Stimulated activated naive CD8-positive, alpha-beta T cell treated with anti-CD3 and anti-CD28 coated beads, Interleukin-15, Interleukin-2, amounts not matched to agents 100 ng/mL and 50 ng/mL, for 24 hours (primary cell): ENCODE measurements at regions not wholly inside any gene's neighbourhood (a gene's known extent, or its start where the extent isn't known, plus 50 kb on each side); places are given as distances from the start of the nearest gene placed in this dataset.

Source experiments
- H3K27ac Mint-ChIP-seq: one replicate; pipeline ENCODE4 v1.8.0; 2021; ENCODE audit warnings: mild to moderate bottlenecking, mixed read lengths
- H3K27me3 Mint-ChIP-seq: one replicate; pipeline ENCODE4 v1.8.0; 2021; ENCODE audit warnings: mixed read lengths
- H3K36me3 Mint-ChIP-seq: one replicate; pipeline ENCODE4 v1.8.0; 2021; ENCODE audit warnings: low read depth, mixed read lengths
- H3K4me1 Mint-ChIP-seq: one replicate; pipeline ENCODE4 v1.8.0; 2021; ENCODE audit warnings: low read depth, mixed read lengths
- H3K4me3 Mint-ChIP-seq: one replicate; pipeline ENCODE4 v1.8.0; 2021; ENCODE audit warnings: mild to moderate bottlenecking, mixed read lengths
- H3K9me3 Mint-ChIP-seq: one replicate; pipeline ENCODE4 v1.8.0; 2021; ENCODE audit warnings: mixed read lengths

DNA sequence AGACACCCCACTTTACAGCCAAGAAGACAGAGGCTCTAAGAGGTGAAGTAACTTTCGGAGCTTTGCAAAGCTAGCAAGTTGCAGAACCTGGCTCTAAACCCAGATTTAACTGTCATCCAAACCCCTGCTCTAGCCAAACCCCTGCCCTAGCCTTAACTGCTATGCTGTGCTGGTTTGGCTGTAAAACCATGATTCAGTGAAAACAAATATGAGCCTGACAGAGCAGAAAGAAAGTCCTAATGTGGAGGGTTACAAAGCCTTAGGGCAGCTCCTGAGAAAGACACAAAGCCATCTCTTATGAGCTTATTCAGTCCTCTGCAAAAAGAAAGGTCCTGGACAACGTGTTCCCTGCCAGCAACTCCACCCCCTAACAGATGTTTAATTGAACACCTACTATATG, 172.8 kb downstream of the KATNAL1 start:
- Mint-ChIP-seq H3K27me3 (no peaks in the 10 kb centered on the region), H3K36me3 (no peaks in the 10 kb centered on the region), H3K27ac (no peak overlapping the region)

DNA sequence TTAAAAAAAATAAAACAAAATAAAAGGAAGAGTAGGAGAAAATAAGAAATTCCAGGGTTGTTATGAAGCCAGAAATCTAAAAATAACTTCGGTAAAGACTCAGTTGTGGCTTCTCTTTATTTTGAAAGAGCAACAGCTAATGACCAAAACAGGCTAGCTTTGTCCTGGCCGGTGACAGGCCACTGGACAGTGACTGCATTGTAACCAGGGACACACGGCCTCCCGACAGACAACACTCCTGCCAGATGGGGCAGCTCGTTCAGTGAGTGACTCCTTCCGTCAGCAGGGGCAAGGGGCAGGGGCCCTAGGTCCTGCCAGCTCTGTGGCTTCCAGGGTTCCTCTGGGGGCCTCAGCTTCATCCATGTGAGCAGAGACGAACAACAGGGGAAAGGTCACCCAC, 173.4 kb downstream of the KATNAL1 start:
- Mint-ChIP-seq H3K27me3 (no peaks in the 10 kb centered on the region), H3K27ac (no peak overlapping the region), H3K4me3 (no peak overlapping the region)

More for the DNA sequence above, 172.8 kb downstream of the KATNAL1 start:
- Mint-ChIP-seq H3K4me1 (peaks cover 9% of the 10 kb centered on the region), H3K4me3 (no peak overlapping the region), H3K9me3 (no peaks in the 10 kb centered on the region)

DNA sequence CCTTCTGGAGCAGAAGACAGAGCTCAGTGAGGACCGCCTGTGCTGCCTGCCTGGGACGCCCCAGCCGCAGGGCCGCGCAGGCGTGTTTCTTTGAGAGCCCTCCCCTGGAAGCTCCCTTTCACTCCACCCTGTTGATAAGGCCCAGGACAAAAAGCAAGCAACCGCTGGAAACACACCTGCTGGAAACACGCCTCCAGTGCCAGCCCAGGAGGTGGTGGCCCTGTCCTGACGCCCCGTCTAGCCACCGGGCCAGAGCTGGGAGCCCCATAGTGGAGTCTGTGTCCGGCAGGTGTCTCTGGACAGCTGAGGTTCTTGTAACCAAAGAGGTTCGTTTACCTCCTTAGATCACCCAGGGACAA, 173.8 kb downstream of the KATNAL1 start:
- Mint-ChIP-seq H3K4me1 (peaks cover 9% of the 10 kb centered on the region), H3K36me3 (no peaks in the 10 kb centered on the region), H3K4me3 (no peak overlapping the region), H3K9me3 (no peaks in the 10 kb centered on the region), H3K27ac (no peak overlapping the region), H3K27me3 (no peaks in the 10 kb centered on the region)

More for the DNA sequence above, 173.4 kb downstream of the KATNAL1 start:
- H3K4me1 Mint-ChIP-seq = peaks cover 9% of the 10 kb centered on the region
- H3K9me3 Mint-ChIP-seq = no peaks in the 10 kb centered on the region
- H3K36me3 Mint-ChIP-seq = no peaks in the 10 kb centered on the region

DNA sequence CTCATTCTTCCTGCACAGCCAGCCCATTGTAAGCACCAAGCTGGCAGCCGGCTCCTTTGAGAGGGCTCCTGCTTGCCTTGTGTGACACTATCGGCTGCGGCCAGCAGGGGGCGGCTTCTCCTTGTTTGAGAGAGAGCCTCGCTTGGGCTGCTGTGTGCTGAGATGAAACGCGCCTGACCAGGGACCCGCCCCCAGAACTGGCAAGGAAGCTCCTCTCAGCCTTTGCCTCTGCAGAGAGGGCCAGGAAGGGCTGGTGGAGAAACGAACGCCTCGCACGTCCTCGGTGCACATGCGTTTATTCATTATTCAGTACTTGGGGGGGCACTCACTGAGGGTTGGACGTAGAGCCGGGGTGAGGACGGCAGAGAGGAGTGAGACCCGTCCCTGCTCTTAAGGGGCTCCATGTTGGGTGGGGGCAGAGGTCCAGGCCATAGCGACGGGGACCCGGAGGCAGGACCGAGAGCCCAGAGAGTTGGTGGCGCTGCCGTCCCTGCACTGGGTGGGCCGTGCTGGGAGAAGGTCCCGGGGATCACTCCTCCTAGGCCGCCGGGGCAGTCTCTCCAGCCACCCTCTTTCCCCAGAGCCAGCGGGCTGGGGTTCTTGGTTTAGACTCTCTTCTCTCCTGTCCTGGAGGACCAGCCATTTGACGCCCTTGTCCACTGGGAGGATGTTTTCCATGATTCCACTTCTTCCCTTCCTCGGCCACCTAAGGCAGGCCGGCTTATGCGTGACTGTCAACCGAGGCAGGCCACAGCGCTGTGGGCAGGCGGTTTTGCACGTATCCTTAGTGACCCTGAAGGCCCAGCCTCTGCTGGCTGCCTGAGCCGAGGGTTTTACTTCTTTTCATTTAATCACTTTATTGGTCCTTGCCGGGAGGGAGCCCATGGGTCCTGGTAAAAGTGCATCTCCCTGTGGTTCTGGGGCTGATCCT, 174.5 kb downstream of the KATNAL1 start:
- no peaks in the 10 kb centered on the region for H3K36me3 Mint-ChIP-seq
- H3K27me3 Mint-ChIP-seq = no peaks in the 10 kb centered on the region
- H3K9me3 Mint-ChIP-seq = no peaks in the 10 kb centered on the region
- peaks cover 9% of the 10 kb centered on the region for H3K4me1 Mint-ChIP-seq
- H3K4me3 Mint-ChIP-seq = no peak overlapping the region
- H3K27ac Mint-ChIP-seq = no peak overlapping the region

DNA sequence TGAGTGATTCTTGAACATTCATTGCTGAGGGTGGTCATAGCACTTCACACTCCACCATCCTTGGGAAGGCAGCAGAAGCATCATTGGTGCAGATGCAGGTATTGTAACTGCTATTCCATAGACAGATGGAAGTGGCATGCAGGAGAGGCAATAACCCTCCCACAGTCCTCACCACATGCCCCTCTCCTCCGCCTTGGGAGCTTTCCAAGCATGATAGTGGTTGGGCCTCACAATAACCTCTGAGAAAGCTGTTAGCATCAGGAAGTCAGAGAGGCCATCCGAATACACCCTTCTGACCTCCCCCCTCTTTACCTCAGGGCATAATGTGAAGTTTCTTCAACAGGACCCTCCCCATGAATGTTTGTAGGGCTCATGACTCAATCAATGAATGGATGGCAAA, 177.9 kb downstream of the KATNAL1 start:
- H3K4me1 Mint-ChIP-seq = peaks cover 9% of the 10 kb centered on the region
- no peak overlapping the region for H3K27ac Mint-ChIP-seq
- H3K36me3 Mint-ChIP-seq = no peaks in the 10 kb centered on the region
- H3K27me3 Mint-ChIP-seq = no peaks in the 10 kb centered on the region
- H3K4me3 Mint-ChIP-seq = no peak overlapping the region
- no peaks in the 10 kb centered on the region for H3K9me3 Mint-ChIP-seq

DNA sequence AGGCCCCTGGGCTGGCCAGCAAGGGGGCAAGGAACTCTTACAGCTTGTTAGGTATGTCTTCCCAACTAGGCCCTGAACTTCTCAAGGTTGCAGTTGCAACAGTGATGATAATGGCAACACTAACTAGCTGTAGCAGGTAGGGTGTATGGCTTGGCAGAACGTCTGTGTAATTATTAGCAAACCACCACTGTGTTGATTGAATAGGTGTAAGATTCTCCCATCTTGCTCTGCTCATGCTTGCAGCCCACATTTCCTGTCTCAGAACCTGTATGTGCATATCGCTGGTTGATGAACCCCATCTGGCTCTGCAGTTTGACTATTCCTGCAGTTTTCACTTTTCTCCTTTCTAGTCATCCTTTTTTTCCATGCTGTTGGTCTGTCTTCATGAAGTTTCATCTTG, 178.8 kb downstream of the KATNAL1 start:
- Mint-ChIP-seq H3K27me3 (no peaks in the 10 kb centered on the region), H3K9me3 (no peaks in the 10 kb centered on the region), H3K4me3 (no peak overlapping the region), H3K36me3 (no peaks in the 10 kb centered on the region), H3K4me1 (peaks cover 9% of the 10 kb centered on the region), H3K27ac (no peak overlapping the region)

DNA sequence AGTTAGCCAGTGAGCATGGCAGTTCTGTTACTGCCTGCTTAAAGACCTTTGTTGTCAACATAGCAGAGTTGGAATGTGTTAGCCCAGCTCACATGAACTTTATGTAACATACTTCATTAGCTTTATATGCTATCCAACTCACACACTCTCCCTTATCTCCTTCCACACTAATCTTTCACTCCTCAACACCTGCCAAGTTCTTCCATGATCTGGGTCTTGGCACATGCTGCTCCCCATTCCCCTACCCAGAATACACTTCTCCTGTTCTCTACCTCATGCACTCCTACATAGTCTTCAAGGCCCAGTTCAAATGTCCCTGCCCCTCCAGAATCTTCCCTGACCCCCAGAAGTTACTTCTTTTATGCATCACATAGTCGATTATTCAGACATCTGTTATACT, 179.3 kb downstream of the KATNAL1 start:
- Mint-ChIP-seq H3K27me3 (no peaks in the 10 kb centered on the region), H3K36me3 (no peaks in the 10 kb centered on the region), H3K9me3 (no peaks in the 10 kb centered on the region), H3K4me1 (peaks cover 6% of the 10 kb centered on the region), H3K4me3 (no peak overlapping the region), H3K27ac (no peak overlapping the region)

DNA sequence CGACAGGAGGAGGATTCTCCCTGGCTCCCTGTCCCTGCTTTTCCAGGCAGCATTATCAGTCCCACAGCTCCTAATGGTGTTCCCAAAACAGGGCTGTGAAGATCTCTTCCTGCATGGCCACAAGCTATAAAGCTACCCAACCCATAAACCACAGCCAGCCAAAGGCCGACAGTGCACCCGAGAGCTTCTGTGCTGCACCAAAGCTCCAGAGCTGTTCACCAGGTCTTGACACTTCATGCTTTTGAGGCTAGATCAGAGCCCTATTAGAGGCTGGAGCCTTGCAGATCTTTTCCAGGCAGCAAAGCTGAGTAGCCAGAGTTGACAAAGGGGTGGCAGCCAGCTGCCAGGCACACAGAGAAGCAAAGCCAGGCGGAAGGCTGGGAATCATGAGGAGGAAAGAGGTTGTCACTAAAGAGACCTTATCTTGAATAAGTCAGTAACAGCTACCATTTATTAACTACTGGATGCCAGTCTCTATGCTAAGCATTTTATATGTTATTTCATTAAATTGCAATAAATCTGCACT, 180.4 kb downstream of the KATNAL1 start:
- Mint-ChIP-seq H3K27me3 (no peaks in the 10 kb centered on the region), H3K27ac (no peak overlapping the region), H3K4me1 (peaks cover 5% of the 10 kb centered on the region), H3K9me3 (no peaks in the 10 kb centered on the region), H3K4me3 (no peak overlapping the region), H3K36me3 (no peaks in the 10 kb centered on the region)

DNA sequence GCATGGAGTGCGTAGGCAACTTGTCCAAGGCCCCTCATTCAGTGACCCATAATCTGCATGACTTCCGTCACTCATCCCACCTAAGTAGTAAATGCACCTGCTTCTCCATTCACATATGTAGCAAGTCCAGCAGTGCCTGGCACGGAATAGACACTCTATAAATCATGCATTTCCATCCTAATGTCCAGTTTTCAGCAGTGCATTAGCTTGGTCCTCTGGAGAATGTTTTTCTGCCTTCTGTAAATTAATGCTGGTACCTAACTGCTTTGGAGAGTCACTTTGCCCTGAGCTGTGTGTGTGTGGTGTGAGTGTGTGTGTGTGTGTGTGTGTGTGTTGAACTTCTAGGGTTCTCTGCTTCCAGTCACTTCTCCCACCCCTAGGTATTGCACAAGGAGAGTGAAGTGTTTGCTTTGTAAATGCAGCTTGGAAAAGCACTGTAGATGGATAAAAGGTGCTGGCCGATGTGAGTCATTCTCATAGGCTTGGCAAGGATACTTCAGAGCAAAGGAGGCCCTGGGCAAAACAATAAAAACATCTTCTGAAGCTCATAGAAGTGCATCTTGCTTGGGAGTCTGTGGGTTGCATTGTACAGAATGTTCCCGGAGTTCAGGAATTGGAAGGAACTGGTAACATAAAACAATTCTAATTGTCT, 181.8 kb downstream of the KATNAL1 start:
- Mint-ChIP-seq H3K4me1 (peaks cover 19% of the 10 kb centered on the region), H3K27ac (no peak overlapping the region), H3K36me3 (no peaks in the 10 kb centered on the region), H3K4me3 (no peak overlapping the region), H3K27me3 (no peaks in the 10 kb centered on the region), H3K9me3 (no peaks in the 10 kb centered on the region)

DNA sequence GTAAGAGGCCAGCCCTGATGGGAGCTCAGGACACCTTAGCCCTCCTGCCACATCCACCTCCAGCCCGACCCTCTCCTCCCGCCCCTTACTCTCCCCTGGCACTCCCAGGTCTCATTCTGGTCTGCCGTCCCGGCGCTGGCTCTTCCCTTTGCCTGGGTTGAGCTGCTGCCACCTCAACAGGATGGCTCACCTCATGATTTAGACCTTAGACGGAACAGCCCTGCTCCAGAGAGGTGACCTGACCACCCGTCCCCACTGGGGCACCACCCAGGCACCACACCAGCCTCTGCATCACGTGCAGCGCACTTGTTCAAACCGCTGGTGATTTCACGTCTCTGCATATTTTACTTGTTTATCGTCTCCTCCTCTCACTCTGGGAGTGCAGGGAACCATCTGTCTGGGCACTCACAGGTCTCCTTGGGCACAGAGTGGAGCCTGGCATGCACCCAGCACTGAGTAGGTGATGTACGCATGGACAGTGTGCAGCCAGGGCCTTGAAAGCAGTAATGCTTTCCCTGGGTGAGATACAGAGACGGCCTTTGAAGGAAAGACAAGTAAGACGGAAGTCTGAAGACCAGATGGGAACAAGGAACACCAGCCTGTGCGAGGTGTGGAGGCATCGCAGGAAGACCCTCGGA, 183.1 kb downstream of the KATNAL1 start:
- H3K9me3 Mint-ChIP-seq = no peaks in the 10 kb centered on the region
- peaks cover 32% of the 10 kb centered on the region for H3K4me1 Mint-ChIP-seq
- no peaks in the 10 kb centered on the region for H3K27me3 Mint-ChIP-seq
- no peak overlapping the region for H3K27ac Mint-ChIP-seq
- H3K4me3 Mint-ChIP-seq = no peak overlapping the region
- no peaks in the 10 kb centered on the region for H3K36me3 Mint-ChIP-seq

DNA sequence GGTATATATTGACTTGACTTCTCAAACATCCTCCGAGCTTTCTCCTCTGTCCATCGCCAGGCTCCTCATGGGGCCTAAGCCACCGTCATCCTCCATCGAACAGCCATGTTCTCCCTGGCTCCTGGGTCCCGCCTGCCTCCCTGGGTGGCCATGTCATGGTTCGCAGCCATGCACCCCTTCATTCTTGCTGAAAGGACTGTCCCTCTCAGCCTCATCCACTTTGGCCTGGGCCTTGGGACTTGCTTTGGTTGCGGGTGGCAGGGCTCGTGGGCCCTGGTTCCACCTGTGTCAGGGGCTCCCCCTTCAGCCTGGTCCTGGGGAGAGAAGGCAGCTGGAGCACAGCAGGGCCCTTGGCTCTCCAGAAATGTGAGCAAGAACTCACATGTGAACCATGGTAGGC, 183.8 kb downstream of the KATNAL1 start:
- Mint-ChIP-seq H3K36me3 (no peaks in the 10 kb centered on the region), H3K27ac (no peak overlapping the region), H3K4me3 (no peak overlapping the region), H3K4me1 (peaks cover 34% of the 10 kb centered on the region), H3K27me3 (no peaks in the 10 kb centered on the region), H3K9me3 (no peaks in the 10 kb centered on the region)

DNA sequence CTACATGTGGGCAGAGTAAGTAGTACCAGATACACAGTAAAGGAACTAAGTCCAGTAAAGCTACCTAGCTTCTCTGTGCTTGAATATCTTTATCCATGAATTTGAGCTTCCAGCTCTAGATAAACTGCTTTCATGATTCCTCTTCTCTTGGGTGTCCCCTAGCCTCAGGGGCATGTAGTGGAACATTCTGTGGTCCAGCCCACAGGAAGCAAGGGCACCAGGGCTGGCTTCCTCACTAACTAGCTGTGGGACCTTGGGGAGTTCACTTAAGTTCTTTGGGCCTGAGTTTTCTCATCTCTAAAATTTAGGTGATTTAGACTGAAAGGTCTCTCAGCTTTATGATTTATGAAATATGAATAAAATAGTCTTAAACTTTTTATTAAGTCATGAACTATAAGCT, 185.7 kb downstream of the KATNAL1 start:
- Mint-ChIP-seq H3K4me1 (peaks cover 39% of the 10 kb centered on the region), H3K36me3 (no peaks in the 10 kb centered on the region), H3K9me3 (no peaks in the 10 kb centered on the region), H3K27ac (no peak overlapping the region), H3K27me3 (peaks cover 3% of the 10 kb centered on the region), H3K4me3 (no peak overlapping the region)

DNA sequence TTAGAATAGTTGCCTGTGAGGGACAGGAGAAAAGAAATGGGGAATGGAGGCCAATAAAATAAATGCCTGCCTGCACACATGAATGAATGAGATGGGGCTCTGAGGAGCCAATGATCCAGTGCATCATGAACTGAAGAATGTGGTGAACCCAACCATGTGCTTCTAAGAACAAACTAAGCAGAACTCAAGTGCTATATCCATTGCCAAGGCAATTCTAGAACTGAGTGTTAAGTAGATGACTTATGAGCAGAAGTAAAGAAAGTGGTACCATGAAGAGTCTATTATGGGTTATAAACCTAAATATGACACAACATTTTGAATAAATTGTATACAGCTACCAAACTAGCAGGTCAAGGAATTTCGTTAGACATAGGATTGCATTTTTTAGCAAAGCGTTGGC, 186.1 kb downstream of the KATNAL1 start:
- H3K27me3 Mint-ChIP-seq = peaks cover 3% of the 10 kb centered on the region
- H3K9me3 Mint-ChIP-seq = no peaks in the 10 kb centered on the region
- no peaks in the 10 kb centered on the region for H3K36me3 Mint-ChIP-seq
- no peak overlapping the region for H3K4me3 Mint-ChIP-seq
- H3K4me1 Mint-ChIP-seq = peaks cover 39% of the 10 kb centered on the region
- no peak overlapping the region for H3K27ac Mint-ChIP-seq

DNA sequence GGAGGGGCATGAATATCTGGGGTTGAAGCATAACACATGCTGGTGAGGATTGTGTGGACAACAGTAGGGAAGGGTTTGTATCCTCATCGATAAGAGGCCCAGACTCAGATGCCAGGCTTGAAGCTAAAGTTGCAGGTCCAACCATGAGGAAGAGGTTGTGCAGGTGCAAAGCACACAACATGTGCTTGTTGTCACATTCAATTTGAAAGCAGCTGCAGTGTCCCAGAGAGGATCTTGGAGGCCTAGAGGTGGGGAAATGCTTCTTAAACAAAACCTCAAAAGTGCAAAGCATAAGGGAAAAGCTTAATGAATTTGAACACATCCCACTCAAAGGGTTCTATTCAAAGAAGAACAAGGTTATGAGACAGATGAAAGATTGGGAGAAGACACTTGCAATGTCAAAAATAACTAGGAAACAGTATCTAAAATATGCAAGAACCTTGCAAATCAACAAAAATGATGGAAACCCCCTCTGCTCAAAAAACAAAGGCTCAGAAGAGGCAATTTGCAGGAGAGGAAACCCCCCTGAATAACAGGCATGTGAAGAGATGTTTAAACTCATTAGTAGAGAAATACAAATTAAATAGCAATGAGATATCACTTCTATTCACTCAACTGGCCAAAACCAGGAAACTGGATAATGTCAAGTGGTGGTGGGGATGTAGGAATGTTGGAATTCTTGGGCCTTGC, 187.1 kb downstream of the KATNAL1 start:
- Mint-ChIP-seq H3K27me3 (peaks cover 3% of the 10 kb centered on the region), H3K9me3 (no peaks in the 10 kb centered on the region), H3K36me3 (no peaks in the 10 kb centered on the region), H3K4me1 (peaks cover 44% of the 10 kb centered on the region), H3K27ac (peak overlapping the region; percentile 21), H3K4me3 (no peak overlapping the region)
